Lung (tissue), 11 donors: ENCODE measurements at regions not wholly inside any gene's neighbourhood (a gene's known extent, or its start where the extent isn't known, plus 50 kb on each side); places are given as distances from the start of the nearest gene placed in this dataset.

Experiments
- ATAC-seq: fragments of 200-7000 bp; cut with Tn5 transposase; one replicate; pipeline ENCODE4 v1.9.1; 2020; ENCODE audit warnings: moderate number of reproducible peaks; ENCODE audit not compliant: insufficient read depth, low FRiP score
- DNase-seq, 3 donors: peaks; one replicate each; pipeline ENCODE4 v3.0.0-alpha.2; 2013 to 2017
- H3K27ac ChIP-seq, 2 donors: one replicate each; pipeline ENCODE4 v1.5.1; 2013; ENCODE audit warnings: mild to moderate bottlenecking in 2 of 2, moderate library complexity in 2 of 2, control low read depth in 1 of 2, inconsistent platforms in 1 of 2, low read depth in 1 of 2, low read length in 1 of 2
- H3K27me3 ChIP-seq, 3 donors: one replicate each; pipeline ENCODE4 v1.5.1; 2013; ENCODE audit warnings: low read length in 2 of 3; ENCODE audit not compliant: control insufficient read depth in 3 of 3, insufficient read depth in 3 of 3
- H3K36me3 ChIP-seq, 4 donors: one replicate each; pipeline ENCODE4 v1.5.1; 2013; ENCODE audit warnings: low read length in 4 of 4, mild to moderate bottlenecking in 1 of 4, moderate library complexity in 1 of 4; ENCODE audit not compliant: control insufficient read depth in 4 of 4, insufficient read depth in 4 of 4
- H3K4me1 ChIP-seq, 5 donors: one replicate each; pipeline ENCODE4 v1.5.1; 2013; ENCODE audit warnings: low read length in 5 of 5, mild to moderate bottlenecking in 2 of 5, moderate library complexity in 1 of 5; ENCODE audit not compliant: control insufficient read depth in 5 of 5, insufficient read depth in 5 of 5
- H3K4me3 ChIP-seq: one replicate; pipeline ENCODE4 v1.5.1; 2013; ENCODE audit warnings: mild to moderate bottlenecking, control low read depth, moderate library complexity
- H3K9ac ChIP-seq, 2 donors: one replicate each; pipeline ENCODE4 v1.5.1; 2013; ENCODE audit warnings: low read length in 2 of 2, control low read depth in 1 of 2; ENCODE audit not compliant: insufficient read depth in 1 of 2
- H3K9me3 ChIP-seq, 4 donors: one replicate each; pipeline ENCODE4 v1.5.1; 2013; ENCODE audit warnings: low read length in 3 of 4, mild to moderate bottlenecking in 1 of 4, moderate library complexity in 1 of 4; ENCODE audit not compliant: control insufficient read depth in 4 of 4, insufficient read depth in 3 of 4
- WGBS, 2 donors: extraction: QIAGEN DNeasy Blood & Tissue Kit; methylation state at CpG; one replicate each; pipeline ENCODE4 v1.1.7; 2013; 5-methylcytosine and 5-hydroxymethylcytosine counted together
- TF ChIP-seq, protein P1 (sequence below): IDR thresholded peaks from 2 replicates; pipeline ENCODE4 v1.5.1; 2012; ENCODE audit warnings: mild to moderate bottlenecking; ENCODE audit errors: control extremely low read depth, extremely low read depth
- donor health status: control.
- donor health status: control.
- donor health status: Bipolar disorder and iron deficiency.
- donor health status: healthy.
- donor health status: DM: yes; HTN: yes; CAD: no.

DNA sequence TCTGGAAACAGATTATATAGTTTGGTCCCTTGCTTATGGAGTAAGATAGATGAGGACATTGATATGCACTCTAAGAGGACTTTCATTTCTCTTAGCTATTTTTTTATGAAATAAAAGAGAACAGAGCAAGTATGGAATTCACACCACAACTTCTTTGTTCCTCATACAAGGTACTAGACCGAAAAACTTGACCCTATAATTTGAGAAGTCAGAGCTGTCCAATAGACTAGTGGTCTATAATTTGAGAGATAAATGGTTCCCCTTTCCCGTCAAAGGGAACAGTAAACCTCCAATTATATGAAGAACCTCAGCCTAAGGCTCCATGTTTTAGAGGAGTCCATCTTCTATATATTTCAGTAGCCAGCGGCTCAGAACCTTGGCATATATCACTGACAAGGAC is 58.5 kb upstream of the HIF1A start:
- Histone ChIP-seq H3K9ac (no peak overlapping the region), H3K36me3 (no peaks in the 10 kb centered on the region), H3K9me3 (no peaks in the 10 kb centered on the region), H3K4me1 (no peaks in the 10 kb centered on the region), H3K4me3 (no peak overlapping the region), H3K27me3 (no peaks in the 10 kb centered on the region), H3K27ac (no peak overlapping the region)
- WGBS, 2 donors, result 85 to 87% methylated on average over 3 of the region's 3 CpGs
- TF ChIP-seq, protein P1, sequence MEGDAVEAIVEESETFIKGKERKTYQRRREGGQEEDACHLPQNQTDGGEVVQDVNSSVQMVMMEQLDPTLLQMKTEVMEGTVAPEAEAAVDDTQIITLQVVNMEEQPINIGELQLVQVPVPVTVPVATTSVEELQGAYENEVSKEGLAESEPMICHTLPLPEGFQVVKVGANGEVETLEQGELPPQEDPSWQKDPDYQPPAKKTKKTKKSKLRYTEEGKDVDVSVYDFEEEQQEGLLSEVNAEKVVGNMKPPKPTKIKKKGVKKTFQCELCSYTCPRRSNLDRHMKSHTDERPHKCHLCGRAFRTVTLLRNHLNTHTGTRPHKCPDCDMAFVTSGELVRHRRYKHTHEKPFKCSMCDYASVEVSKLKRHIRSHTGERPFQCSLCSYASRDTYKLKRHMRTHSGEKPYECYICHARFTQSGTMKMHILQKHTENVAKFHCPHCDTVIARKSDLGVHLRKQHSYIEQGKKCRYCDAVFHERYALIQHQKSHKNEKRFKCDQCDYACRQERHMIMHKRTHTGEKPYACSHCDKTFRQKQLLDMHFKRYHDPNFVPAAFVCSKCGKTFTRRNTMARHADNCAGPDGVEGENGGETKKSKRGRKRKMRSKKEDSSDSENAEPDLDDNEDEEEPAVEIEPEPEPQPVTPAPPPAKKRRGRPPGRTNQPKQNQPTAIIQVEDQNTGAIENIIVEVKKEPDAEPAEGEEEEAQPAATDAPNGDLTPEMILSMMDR, result no peak
- DNase-seq, result no peak
- no peak for ATAC-seq

- TF ChIP-seq, protein P1, result no peak
- DNase-seq, result peak in 2 of 3 donors; percentile 40 to 65
- 89 to 91% methylated on average over 12 of the region's 12 CpGs for WGBS, 2 donors
- Histone ChIP-seq H3K27ac (no peak overlapping the region), H3K36me3 (no peaks in the 10 kb centered on the region), H3K4me1 (no peaks in the 10 kb centered on the region), H3K4me3 (no peak overlapping the region), H3K27me3 (no peaks in the 10 kb centered on the region), H3K9me3 (no peaks in the 10 kb centered on the region), H3K9ac (no peak overlapping the region)
- ATAC-seq, result no peak
Observed at GRCh38 chr14:61638595-61639387, 56.5 kb upstream of the HIF1A start.

DNA sequence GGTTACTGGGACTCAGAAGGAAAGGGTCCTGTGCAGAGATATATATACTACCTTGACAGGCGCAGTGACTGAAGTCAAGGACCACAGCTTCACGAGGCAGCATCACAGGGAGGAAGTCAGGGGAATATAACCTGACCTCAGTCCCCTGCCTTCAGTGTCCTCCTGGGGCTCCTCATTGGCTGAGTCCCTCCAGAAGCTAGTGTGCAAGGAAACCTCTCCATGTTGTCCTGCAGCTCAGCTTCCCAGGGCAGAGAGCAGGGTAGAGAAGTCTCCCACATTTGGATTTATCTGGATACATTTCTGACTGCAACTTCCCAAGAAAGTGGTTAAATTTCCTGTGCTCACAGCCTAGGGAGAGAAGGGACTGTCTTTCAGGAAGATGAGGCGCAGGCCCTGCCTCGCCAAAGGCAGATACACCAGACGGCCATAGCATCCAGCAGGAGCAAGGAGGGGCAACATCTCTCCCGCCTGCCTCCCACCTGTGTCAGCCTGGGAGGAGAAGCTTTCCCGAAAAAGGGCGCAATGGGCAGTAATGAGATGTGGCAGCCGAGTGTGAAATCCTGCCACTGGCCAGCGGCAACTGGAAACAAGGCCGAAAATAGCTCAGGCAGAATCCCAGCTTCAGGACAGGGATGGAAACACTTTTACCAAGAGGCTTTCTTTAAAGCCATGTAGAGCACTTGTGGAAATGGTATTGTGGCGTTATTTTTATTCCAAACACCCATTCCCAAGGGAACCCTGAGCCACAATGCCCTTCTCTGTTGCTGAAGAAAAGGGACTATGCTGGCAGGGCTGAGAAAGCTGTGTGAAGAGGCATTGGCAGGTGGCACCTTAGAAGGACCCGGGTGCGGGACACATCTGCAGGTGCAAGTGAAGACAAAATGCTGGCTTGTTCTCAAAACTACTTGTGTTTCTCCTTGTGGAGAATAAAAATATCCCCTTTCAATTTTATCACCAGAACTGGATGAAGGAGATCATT is 54.9 kb upstream of the HIF1A start:
- Histone ChIP-seq H3K36me3 (no peaks in the 10 kb centered on the region), H3K27me3 (no peaks in the 10 kb centered on the region), H3K9ac (no peak overlapping the region), H3K27ac (no peak overlapping the region), H3K4me3 (no peak overlapping the region), H3K4me1 (no peaks in the 10 kb centered on the region), H3K9me3 (no peaks in the 10 kb centered on the region)
- DNase-seq (no peak), ATAC-seq (no peak)
- 90 to 92% methylated on average over 14 of the region's 14 CpGs for WGBS, 2 donors
- TF ChIP-seq, protein P1, result no peak
